HT-29 (cell line): ENCODE measurements at regions not wholly inside any gene's neighbourhood (a gene's known extent, or its start where the extent isn't known, plus 50 kb on each side); places are given as distances from the start of the nearest gene placed in this dataset.
A peak's percentile ranks its signal among the peaks of the same experiment; 100 is the strongest.
"Not testable (repeated sequence)": the region's sequence is repeated elsewhere in the genome, so short reads cannot be mapped to it uniquely, and the experiment has no call there.

Experiments used
- DNase-seq: peaks from one replicate; pipeline ENCODE4 v3.0.0-alpha.2; 2015; ENCODE audit warnings: low spot score

DNA sequence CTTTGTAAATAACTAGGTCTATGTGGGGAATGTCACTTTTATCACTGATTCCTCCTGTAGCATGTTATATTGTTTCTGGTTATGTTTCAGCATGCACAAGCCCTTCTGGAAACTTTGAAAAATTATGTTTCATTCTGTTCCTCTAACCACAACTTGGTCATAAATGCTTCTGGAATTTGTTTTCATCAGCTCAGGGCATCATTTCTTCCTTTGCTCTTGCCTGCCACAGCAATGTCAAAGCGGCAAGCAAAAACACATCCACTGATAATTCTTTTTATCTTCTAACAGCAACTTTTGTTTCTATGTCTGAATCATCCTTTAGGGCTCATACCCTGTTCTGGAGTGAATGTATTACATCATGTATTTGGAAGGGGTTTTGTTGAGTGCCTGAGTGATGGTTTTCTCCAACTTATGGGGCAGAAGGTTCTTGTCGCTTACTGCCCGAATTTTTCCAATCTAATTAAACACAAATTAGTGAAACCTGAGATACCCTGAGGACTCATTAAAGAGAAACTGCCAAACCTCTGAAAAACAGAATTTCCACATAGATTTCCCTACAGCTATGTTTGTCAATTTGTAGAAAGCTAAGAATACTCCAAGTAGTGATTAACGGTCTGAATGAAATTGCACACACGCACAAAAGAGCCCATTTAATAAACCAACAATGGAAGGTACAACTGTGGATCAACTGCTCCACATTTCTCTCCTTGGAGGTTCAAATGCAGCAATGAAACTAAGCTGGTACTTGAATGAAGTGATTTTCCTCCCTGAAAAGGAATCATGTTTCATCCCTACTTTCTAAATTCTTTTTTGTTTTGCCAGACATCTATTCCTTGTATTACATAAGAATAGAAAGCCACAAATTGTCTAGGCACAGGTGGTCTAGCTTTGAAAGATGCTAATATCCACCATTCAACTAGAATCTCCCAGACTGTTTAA is 173.5 kb upstream of the KRR1 start:
- no peak for DNase-seq

- not testable (repeated sequence) for DNase-seq
Observed at GRCh38 chr12:75683995-75684586, 172.7 kb upstream of the KRR1 start.

GRCh38 chr12:75683220-75683619 is 171.8 kb upstream of the KRR1 start:
- DNase-seq = no peak

DNA sequence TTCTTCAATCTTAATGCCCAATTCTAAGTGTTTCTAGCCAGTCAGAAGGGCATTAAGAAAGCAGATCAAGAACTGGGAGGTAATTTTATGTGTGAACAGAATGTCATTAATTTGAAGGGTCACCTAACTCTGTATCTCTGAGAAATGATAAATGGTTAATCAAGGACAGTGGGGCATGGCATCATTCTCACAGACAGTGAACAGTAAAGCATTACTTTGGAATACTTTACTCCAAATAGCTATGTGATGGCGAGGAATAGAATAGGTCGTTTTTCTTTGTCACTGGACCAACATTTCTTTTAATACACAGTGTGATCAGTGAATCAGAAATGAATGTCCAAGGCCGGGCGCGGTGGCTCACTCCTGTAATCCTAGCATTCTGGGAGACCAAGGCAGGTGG is 166.1 kb upstream of the KRR1 start:
- no peak for DNase-seq

- no peak for DNase-seq
Observed at GRCh38 chr12:75674393-75674792, 163.0 kb upstream of the KRR1 start.

- no peak for DNase-seq
Observed at GRCh38 chr12:75672200-75672599, 160.8 kb upstream of the KRR1 start.

GRCh38 chr12:75670216-75670615 is 158.8 kb upstream of the KRR1 start:
- no peak for DNase-seq

DNA sequence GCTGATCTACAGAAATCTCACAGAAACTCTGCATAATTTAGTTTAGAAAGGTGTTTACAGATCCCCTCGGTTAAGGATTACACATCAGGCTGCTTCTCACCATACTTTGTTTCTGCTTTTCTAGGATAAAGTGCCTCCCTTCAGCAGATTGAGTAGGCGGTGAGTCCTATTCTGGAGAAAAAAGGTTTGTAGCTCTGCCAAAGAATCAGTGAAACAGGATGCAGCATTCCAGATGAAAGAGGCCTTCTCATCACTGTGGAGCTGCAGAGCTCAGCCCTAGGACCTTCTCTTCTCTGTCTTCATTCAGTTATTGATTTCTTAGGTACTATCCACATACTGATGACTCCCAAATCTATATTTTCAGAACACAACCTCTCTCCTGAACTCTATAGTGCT is 155.5 kb upstream of the KRR1 start:
- DNase-seq = peak; percentile 25

- DNase-seq = peak; percentile 15
Observed at GRCh38 chr12:75666126-75666938, 154.9 kb upstream of the KRR1 start.

- no peak for DNase-seq
Observed at GRCh38 chr12:75665216-75665615, 153.8 kb upstream of the KRR1 start.

GRCh38 chr12:75662511-75663159 is 151.2 kb upstream of the KRR1 start:
- no peak for DNase-seq

DNA sequence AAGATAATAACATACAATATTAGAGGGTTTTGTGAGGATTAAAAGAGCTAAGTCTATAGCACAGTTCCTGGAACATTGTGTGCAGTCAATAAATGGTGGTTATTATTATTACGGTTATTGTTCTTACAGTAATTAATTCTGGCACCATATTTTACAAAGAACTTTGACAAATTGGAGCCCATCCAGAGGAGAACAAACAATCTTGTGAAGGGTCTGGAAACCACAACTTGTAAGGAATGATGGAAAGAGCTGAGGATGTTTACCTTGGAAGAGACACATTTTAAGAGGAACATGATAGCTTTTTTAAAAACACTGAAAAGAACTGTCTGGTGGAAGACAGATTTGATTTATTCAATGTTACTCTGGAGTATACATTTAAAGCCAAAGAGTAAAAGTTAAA is 150.5 kb upstream of the KRR1 start:
- no peak for DNase-seq

GRCh38 chr12:75660805-75661404 is 149.5 kb upstream of the KRR1 start:
- DNase-seq = no peak

GRCh38 chr12:75660107-75660530 is 148.7 kb upstream of the KRR1 start:
- DNase-seq = peak; percentile 30

DNA sequence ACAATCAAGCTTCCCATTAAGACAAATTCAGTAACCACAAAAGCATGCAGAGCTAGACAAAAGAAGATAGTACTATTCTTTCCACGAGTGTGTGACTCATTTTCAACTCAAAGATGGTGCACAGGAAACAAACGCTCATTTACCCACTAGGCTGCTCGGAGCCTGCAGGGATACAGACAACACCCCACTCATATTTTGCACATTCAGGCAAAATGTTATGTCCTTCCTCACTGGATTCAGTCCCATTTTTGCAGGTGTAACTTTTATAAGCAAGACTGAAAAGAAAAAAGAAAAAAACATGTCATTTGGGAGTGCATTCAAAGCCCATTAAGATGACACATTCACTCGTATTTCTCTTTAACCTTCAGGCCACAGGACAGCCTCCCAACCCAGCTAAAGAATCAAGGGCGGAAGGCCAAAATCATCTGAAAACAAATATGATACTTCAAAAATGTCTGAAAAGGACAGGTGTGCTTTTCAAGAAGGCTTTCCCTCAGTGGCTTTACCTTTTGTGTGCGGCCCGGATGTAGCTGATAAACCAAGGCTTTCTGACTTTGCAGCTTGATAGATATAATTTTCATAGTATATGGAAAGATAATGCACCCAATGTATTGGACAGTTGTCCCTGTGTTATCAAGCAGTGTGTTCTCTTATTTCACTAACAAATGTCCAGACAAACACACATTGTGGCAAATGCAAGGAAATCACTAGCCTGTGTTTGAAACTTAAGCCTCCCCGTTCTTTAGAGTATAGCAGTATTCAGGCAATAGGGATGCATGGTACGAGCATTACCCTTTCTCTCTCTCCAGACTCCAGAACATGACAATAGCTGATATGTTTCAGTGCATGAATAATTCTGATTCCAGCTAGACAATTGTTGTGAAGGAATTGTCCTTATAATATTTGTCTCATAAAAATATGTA is 147.8 kb upstream of the KRR1 start:
- DNase-seq = peak; percentile 16

- DNase-seq = no peak
Observed at GRCh38 chr12:75658286-75658685, 146.9 kb upstream of the KRR1 start.

- no peak for DNase-seq
Observed at GRCh38 chr12:75657831-75658230, 146.4 kb upstream of the KRR1 start.

DNA sequence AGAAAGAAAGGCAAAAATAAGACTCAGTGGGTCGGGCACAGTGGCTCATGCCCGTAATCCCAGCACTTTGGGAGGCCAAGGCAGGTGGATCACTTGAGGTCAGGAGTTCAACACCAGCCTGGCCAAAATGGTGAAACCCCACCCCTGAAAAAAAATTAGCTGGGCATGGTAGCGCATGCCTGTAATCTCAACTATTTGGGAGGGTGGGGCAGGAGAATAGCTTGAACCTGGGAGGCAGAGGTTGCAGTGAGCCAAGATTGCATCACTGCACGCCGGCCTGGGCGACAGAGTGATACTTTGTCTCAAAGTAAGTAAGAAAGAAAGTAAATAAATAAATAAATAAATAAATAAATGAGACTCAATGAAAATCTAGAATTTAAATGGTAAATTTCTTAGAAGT is 145.9 kb upstream of the KRR1 start:
- not testable (repeated sequence) for DNase-seq

DNA sequence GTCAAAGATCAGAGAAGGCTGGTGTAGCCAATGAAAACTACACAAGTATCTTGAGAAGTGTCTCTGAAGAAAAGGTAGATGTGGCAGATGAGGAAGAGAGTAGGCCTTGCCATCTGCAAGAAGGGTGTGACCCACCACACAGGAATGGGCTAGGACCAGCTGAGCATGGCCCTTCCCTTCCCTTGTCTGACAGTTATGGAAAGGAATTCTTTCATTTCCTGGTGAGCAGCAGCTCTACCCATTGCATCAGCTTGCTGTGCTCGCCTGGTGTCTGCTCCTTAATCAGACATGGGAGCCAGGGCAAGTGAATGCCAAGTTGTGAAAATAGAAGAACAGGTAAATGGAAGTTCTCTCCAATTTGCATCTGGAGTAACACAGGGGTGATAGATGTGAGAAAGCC is 145.2 kb upstream of the KRR1 start:
- peak; percentile 56 for DNase-seq

- DNase-seq = no peak
Observed at GRCh38 chr12:75656210-75656609, 144.8 kb upstream of the KRR1 start.
